Hypothalamus (tissue), 51 donors: ENCODE measurements at regions not wholly inside any gene's neighbourhood (a gene's known extent, or its start where the extent isn't known, plus 50 kb on each side); places are given as distances from the start of the nearest gene placed in this dataset.

Experiments
- DNase-seq, 51 donors: peaks; one replicate each; lab custom pipeline; 2025; lab: John Stamatoyannopoulos, UW

- no peak for DNase-seq
Observed at GRCh38 chr2:70036290-70036689, 51.0 kb upstream of the PCBP1 start.

- no peak for DNase-seq
Observed at GRCh38 chr2:70035344-70035844, 51.9 kb upstream of the PCBP1 start.

GRCh38 chr2:70030724-70031420 lies 56.4 kb upstream of the PCBP1 start:
- DNase-seq = no peak

- peak in 31 of 51 donors; percentile 6 to 58 (median 23) for DNase-seq
Observed at GRCh38 chr2:70029814-70030409, 57.4 kb upstream of the PCBP1 start.

- no peak for DNase-seq
Observed at GRCh38 chr2:70024284-70024683, 62.9 kb upstream of the ASPRV1 start.

- no peak for DNase-seq
Observed at GRCh38 chr2:70019096-70019495, 57.7 kb upstream of the ASPRV1 start.

GRCh38 chr2:70017962-70018361 lies 56.5 kb upstream of the ASPRV1 start:
- no peak for DNase-seq

GRCh38 chr2:70014959-70015358 lies 53.5 kb upstream of the ASPRV1 start:
- DNase-seq = no peak

- DNase-seq = no peak
Observed at GRCh38 chr2:70012887-70013286, 51.5 kb upstream of the ASPRV1 start.

- DNase-seq = no peak
Observed at GRCh38 chr2:70011786-70012185, 50.4 kb upstream of the ASPRV1 start.

GRCh38 chr2:70011335-70011734 lies 49.9 kb upstream of the ASPRV1 start:
- no peak for DNase-seq
